Ishikawa (cell line): ENCODE measurements at regions not wholly inside any gene's neighbourhood (a gene's known extent, or its start where the extent isn't known, plus 50 kb on each side); places are given as distances from the start of the nearest gene placed in this dataset.

Experiments
- CEBPB ChIP-seq: IDR thresholded peaks from 2 replicates; pipeline ENCODE4 v1.6.1; 2012
- CREB1 ChIP-seq: IDR thresholded peaks from 2 replicates; pipeline ENCODE4 v1.6.1; 2012; ENCODE audit warnings: low read depth
- EGR1 ChIP-seq: IDR thresholded peaks from 2 replicates; pipeline ENCODE4 v1.6.1; 2012
- EP300 ChIP-seq: IDR thresholded peaks from 2 replicates; pipeline ENCODE4 v1.6.1; 2012; ENCODE audit warnings: borderline replicate concordance
- FOXM1 ChIP-seq: IDR thresholded peaks from 2 replicates; pipeline ENCODE4 v1.6.1; 2012; ENCODE audit warnings: low read depth, borderline replicate concordance
- MAX ChIP-seq: IDR thresholded peaks from 2 replicates; pipeline ENCODE4 v1.6.1; 2012
- NFIC ChIP-seq: IDR thresholded peaks from 2 replicates; pipeline ENCODE4 v1.6.1; 2012
- RAD21 ChIP-seq: IDR thresholded peaks from 2 replicates; pipeline ENCODE4 v1.6.1; 2012; ENCODE audit warnings: low read depth
- REST ChIP-seq: IDR thresholded peaks from 2 replicates; pipeline ENCODE4 v1.6.1; 2012; ENCODE audit warnings: low read depth, mild to moderate bottlenecking
- TAF1 ChIP-seq: IDR thresholded peaks from 2 replicates; pipeline ENCODE4 v1.6.1; 2012; ENCODE audit warnings: low read depth, mild to moderate bottlenecking
- TCF12 ChIP-seq: IDR thresholded peaks from 2 replicates; pipeline ENCODE4 v1.6.1; 2012; ENCODE audit warnings: low read depth
- TEAD4 ChIP-seq: IDR thresholded peaks from 2 replicates; pipeline ENCODE4 v1.6.1; 2012
- USF1 ChIP-seq: IDR thresholded peaks from 2 replicates; pipeline ENCODE4 v1.6.1; 2012
- YY1 ChIP-seq: IDR thresholded peaks from 2 replicates; pipeline ENCODE4 v1.6.1; 2012; ENCODE audit warnings: low read depth
- ZBTB7A ChIP-seq: IDR thresholded peaks from 2 replicates; pipeline ENCODE4 v1.6.1; 2012; ENCODE audit warnings: low read depth

GRCh38 chr2:15790838-15791237 lies 149.5 kb upstream of the MYCN start:
- TF ChIP-seq EP300 (no peak), ZBTB7A (no peak), RAD21 (no peak), YY1 (no peak), NFIC (no peak), EGR1 (no peak), TCF12 (no peak)

GRCh38 chr2:15791294-15791693 lies 149.1 kb upstream of the MYCN start:
- TF ChIP-seq NFIC: no peak
- TF ChIP-seq YY1: no peak
- no peak for TF ChIP-seq TCF12
- no peak for TF ChIP-seq USF1
- no peak for TF ChIP-seq ZBTB7A
- no peak for TF ChIP-seq REST
- no peak for TF ChIP-seq TAF1
- no peak for TF ChIP-seq EP300
- no peak for TF ChIP-seq MAX
- TF ChIP-seq CEBPB: no peak
- no peak for TF ChIP-seq CREB1
- TF ChIP-seq RAD21: no peak
- TF ChIP-seq EGR1: no peak
- no peak for TF ChIP-seq FOXM1
- no peak for TF ChIP-seq TEAD4

- TF ChIP-seq CEBPB (no peak), TAF1 (no peak), FOXM1 (no peak), USF1 (no peak)
Observed at GRCh38 chr2:15792331-15792730, 148.0 kb upstream of the MYCN start.

- no peak for TF ChIP-seq MAX
- TF ChIP-seq FOXM1: no peak
- TF ChIP-seq CEBPB: no peak
- no peak for TF ChIP-seq TCF12
- TF ChIP-seq TEAD4: no peak
- no peak for TF ChIP-seq EP300
- no peak for TF ChIP-seq TAF1
- TF ChIP-seq YY1: no peak
- no peak for TF ChIP-seq REST
- TF ChIP-seq RAD21: no peak
- no peak for TF ChIP-seq USF1
- TF ChIP-seq EGR1: no peak
- TF ChIP-seq CREB1: no peak
- no peak for TF ChIP-seq ZBTB7A
- TF ChIP-seq NFIC: no peak
Observed at GRCh38 chr2:15793078-15793913, 147.1 kb upstream of the MYCN start.

- TF ChIP-seq CEBPB (no peak), EP300 (no peak), FOXM1 (no peak), YY1 (no peak), TAF1 (no peak)
Observed at GRCh38 chr2:15793978-15794377, 146.4 kb upstream of the MYCN start.

- TF ChIP-seq REST (no peak), EGR1 (no peak), YY1 (no peak), CEBPB (no peak), CREB1 (no peak), MAX (no peak), NFIC (no peak), ZBTB7A (no peak), TEAD4 (no peak), USF1 (no peak), TCF12 (no peak), TAF1 (no peak), FOXM1 (no peak), RAD21 (no peak), EP300 (no peak)
Observed at GRCh38 chr2:15794608-15795134, 145.7 kb upstream of the MYCN start.
